ENCODE measurements at regions not wholly inside any gene's neighbourhood (a gene's known extent, or its start where the extent isn't known, plus 50 kb on each side); places are given as distances from the start of the nearest gene placed in this dataset.
A peak's percentile ranks its signal among the peaks of the same experiment; 100 is the strongest.
"Not testable (repeated sequence)": the region's sequence is repeated elsewhere in the genome, so short reads cannot be mapped to it uniquely, and the experiment has no call there.

DNA sequence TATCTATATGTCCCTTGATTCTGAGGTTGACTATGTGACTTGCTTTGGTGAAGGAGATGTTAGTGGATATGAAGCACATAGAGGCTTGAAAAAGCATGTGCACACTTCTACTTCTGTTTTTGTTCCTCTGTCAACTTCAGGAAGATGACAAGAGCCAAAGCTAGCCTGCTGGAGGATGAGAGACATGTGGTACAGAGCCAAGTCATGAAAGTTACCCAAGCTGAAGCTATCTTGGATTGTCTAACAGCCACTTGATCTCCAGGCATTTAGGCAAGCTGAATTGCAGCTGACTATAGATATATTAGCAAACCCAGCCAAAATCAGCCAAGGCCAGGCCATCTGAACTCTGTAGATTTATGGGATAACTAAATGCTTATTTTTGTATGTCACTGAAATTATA, 70.8 kb upstream of the DYNLT3 start:
- Mint-ChIP-seq H3K4me1 (no peaks in the 10 kb centered on the region), H3K27me3 (ENCODE audit: low read depth) (no peaks in the 10 kb centered on the region), H3K36me3 (ENCODE audit: low read depth) (no peaks in the 10 kb centered on the region)

DNA sequence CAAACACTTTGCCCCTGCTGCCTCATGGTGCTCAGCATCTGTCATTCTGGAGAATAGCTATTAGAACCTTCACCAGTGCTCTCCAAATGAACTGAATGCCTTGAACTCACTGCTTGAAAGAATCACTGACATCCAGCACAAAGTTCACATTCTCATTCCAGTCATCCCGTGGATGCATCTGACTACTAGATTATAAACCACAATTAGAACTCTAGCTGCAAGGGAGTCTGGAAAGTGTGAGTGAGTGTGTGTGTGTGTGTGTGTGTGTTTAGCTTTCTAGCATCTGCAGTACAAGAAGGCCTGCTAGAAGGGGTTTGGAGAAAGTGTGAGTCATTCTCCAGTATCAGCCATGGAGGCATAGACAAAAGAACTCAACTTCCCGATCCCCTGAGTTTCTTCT, 71.3 kb upstream of the DYNLT3 start:
- TF ChIP-seq, protein P1, sequence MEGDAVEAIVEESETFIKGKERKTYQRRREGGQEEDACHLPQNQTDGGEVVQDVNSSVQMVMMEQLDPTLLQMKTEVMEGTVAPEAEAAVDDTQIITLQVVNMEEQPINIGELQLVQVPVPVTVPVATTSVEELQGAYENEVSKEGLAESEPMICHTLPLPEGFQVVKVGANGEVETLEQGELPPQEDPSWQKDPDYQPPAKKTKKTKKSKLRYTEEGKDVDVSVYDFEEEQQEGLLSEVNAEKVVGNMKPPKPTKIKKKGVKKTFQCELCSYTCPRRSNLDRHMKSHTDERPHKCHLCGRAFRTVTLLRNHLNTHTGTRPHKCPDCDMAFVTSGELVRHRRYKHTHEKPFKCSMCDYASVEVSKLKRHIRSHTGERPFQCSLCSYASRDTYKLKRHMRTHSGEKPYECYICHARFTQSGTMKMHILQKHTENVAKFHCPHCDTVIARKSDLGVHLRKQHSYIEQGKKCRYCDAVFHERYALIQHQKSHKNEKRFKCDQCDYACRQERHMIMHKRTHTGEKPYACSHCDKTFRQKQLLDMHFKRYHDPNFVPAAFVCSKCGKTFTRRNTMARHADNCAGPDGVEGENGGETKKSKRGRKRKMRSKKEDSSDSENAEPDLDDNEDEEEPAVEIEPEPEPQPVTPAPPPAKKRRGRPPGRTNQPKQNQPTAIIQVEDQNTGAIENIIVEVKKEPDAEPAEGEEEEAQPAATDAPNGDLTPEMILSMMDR (IDR thresholded peaks at IDR 0.05; ENCODE audit: unreplicated experiment in 3 of 3) = no peak
- H3K4me1 Mint-ChIP-seq = no peaks in the 10 kb centered on the region

More for the DNA sequence above, 70.8 kb upstream of the DYNLT3 start:
- Mint-ChIP-seq H3K4me3 (no peak overlapping the region), H3K27ac (no peak overlapping the region), H3K9me3 (peaks cover 12% of the 10 kb centered on the region)
- TF ChIP-seq, protein P1 (IDR thresholded peaks at IDR 0.05; ENCODE audit: unreplicated experiment in 3 of 3) = no peak

DNA sequence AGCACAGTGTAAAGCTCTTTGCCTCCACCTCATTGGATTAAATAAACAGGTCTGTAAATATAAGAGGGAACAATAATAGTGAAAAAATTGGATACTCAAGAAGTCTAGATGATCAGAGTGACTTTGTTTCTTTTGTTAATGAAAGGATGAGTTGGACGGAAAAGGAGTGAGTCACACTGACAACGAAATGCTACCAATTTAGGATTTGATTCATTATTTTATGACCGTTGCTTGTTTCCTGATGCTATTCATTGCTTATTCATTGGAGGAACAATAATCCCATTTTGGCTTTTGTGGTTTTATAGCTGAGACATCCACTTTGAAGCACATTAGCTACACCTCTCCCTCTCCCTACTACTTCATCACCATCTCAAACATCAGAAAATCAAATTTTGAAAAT, 74.4 kb upstream of the DYNLT3 start:
- Mint-ChIP-seq H3K4me3 (no peak overlapping the region), H3K27ac (no peak overlapping the region), H3K4me1 (no peaks in the 10 kb centered on the region), H3K9me3 (peaks cover 14% of the 10 kb centered on the region), H3K36me3 (ENCODE audit: low read depth) (no peaks in the 10 kb centered on the region), H3K27me3 (ENCODE audit: low read depth) (no peaks in the 10 kb centered on the region)
- TF ChIP-seq, protein P1 (IDR thresholded peaks at IDR 0.05; ENCODE audit: unreplicated experiment in 3 of 3) = no peak

More for the DNA sequence above, 71.3 kb upstream of the DYNLT3 start:
- no peak overlapping the region for H3K27ac Mint-ChIP-seq
- H3K36me3 Mint-ChIP-seq (ENCODE audit: low read depth) = no peaks in the 10 kb centered on the region
- H3K9me3 Mint-ChIP-seq = peaks cover 12% of the 10 kb centered on the region
- H3K27me3 Mint-ChIP-seq (ENCODE audit: low read depth) = no peaks in the 10 kb centered on the region
- no peak overlapping the region for H3K4me3 Mint-ChIP-seq

DNA sequence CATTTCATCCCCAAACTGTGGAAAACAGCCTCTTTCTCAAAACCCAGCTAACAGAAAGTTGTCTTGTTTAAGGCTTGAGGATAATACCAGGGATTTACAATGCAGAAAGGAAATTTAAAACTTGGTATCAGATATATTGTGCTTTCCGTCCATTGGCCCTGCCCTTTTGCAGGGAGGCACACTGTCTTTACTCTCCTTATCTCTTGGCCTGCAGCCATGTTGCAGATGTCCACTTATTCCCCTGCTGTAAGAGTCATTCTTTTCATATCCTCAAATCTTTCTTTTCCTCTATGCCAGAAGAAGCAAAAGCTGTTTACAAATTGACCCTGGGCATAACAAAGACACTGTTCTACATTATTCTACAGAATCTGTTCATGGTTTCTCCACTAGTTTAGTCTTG, 75.6 kb upstream of the DYNLT3 start:
- Mint-ChIP-seq H3K36me3 (ENCODE audit: low read depth) (no peaks in the 10 kb centered on the region), H3K4me1 (no peaks in the 10 kb centered on the region), H3K27me3 (ENCODE audit: low read depth) (no peaks in the 10 kb centered on the region), H3K9me3 (peaks cover 15% of the 10 kb centered on the region), H3K27ac (no peak overlapping the region), H3K4me3 (no peak overlapping the region)
- TF ChIP-seq, protein P1 (IDR thresholded peaks at IDR 0.05; ENCODE audit: unreplicated experiment in 3 of 3) = no peak

DNA sequence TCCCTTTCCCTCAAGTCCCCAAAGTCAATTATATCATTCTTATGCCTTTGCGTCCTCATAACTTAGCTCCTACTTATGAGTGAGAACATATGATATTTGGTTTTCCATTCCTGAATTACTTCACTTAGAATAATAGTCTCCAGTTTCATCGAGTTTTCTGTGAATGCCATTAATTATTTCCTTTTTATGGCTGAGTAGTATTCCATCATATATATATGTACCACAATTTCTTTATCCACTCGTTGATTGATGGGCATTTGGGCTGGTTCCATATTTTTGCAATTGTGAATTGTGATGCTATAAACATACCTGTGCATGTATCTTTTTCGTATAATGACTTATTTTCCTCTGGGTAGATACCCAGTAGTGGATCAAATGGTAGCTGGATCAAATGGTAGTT, 78.4 kb upstream of the DYNLT3 start:
- not testable (repeated sequence) for H3K4me1 Mint-ChIP-seq; H3K27me3 Mint-ChIP-seq (ENCODE audit: low read depth); H3K36me3 Mint-ChIP-seq (ENCODE audit: low read depth); H3K9me3 Mint-ChIP-seq; H3K4me3 Mint-ChIP-seq; H3K27ac Mint-ChIP-seq

DNA sequence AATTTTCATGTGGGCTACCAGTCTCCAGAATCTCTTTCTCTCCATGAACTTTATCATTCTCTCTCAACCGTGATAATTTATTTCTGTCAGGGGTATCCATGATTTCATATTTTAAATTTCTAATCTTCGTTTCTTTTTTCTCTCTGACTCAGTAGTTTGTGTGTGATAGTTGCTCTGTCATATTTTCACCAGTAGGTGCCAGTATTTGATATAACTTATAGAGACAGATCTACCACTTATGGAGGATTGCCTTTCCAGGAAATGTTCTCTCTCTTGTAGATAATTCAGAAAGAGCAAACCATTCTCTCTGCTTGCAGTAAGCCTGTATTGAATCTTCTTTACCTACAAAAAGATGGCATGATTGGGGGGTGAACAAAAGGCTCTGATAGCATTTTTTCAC, 79.3 kb upstream of the DYNLT3 start:
- H3K27ac Mint-ChIP-seq = peak overlapping the region in 1 of 3 experiments; percentile 3
- TF ChIP-seq, protein P1 (IDR thresholded peaks at IDR 0.05; ENCODE audit: unreplicated experiment in 3 of 3) = peak; percentile 49 to 57 (median 49)
- peaks cover 7% of the 10 kb centered on the region for H3K9me3 Mint-ChIP-seq

More for the DNA sequence above, 79.3 kb upstream of the DYNLT3 start:
- no peaks in the 10 kb centered on the region for H3K27me3 Mint-ChIP-seq (ENCODE audit: low read depth)
- no peaks in the 10 kb centered on the region for H3K36me3 Mint-ChIP-seq (ENCODE audit: low read depth)
- no peak overlapping the region for H3K4me3 Mint-ChIP-seq
- H3K4me1 Mint-ChIP-seq = no peaks in the 10 kb centered on the region

Measured in nephron (organoid).